SKM-1 treated with dmso at 0.1 percent for 144 hours (cell line): ENCODE measurements at regions not wholly inside any gene's neighbourhood (a gene's known extent, or its start where the extent isn't known, plus 50 kb on each side); places are given as distances from the start of the nearest gene placed in this dataset.
A peak's percentile ranks its signal among the peaks of the same experiment; 100 is the strongest.

Source experiments
- DNase-seq: peaks from one replicate; lab custom pipeline; 2025; ENCODE audit not compliant: unreplicated experiment; lab: John Stamatoyannopoulos, UW

DNA sequence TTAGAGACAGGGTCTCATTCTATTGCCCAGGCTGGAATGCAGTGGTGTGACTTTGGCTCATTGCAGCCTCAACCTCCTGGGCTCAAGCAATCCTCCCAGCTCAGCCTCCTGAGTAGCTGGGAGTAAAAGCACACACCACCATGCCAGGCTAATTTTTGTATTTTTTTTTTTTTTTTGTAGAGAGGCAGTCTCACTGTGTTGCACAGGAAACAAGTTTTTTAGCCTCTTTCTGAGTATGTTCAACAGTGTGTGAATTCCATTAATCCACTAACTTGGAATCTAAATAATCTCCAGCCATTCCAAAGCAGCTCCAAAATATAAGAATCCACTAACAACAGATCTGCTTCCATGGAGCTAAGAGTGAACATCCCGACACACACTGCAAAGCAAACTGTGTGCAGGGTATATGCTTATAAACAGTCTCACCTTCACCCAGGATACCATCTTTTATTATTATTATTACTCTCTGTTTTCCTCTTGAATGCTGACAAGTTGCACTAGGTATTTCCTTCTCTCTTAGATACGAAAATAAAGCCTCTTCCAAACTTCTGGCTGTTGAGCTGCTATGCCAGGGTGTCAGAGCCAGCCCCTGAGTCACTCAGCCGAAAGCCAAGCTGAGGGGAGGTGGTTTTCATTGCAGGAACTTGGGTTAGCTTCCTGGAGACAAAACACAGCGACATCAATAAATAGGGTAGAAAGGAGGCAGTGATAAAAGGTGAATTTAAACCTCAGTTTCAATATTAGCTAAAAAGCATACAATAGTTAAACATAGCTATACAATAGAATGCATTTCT is 264.9 kb downstream of the HIVEP2 start:
- no peak for DNase-seq

DNA sequence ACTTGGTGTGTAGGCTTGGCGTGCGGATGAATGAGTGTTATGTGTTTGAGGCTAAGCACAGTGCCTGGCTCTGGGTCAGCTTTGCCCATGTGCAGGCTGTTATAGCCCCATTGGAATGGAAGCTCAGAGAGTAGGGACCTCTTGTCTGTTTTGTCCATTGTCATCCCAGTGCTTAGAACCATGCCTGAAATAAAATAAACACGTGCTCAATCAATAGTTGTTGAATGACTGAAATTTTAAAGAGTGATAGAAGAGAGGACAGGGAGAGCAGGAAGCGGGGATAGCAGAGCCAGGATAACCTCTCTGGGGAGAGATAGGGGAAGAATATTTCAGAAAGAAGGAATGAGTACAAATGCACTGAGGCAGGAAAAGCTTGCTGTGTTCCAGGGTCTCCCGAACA is 263.9 kb downstream of the HIVEP2 start:
- no peak for DNase-seq

DNA sequence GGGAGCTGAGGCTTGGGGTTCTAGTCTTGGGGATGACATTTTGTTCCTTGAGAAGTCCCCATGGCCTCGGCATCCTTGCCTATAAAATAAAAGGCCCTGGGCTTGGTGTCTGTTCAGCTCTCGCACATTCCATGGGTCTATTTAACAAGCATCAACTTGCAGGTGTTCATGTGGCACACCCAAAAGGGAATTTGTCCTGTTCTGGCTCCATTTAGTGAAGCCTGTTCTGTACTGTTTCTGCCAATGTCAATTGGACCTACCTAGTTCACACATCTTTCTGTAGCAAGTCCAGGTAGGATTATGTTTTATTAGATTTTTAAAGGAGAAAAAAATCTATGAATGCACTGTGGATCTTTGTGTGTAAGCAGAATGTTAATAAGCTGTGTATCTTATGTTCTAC is 262.0 kb downstream of the HIVEP2 start:
- DNase-seq = no peak

DNA sequence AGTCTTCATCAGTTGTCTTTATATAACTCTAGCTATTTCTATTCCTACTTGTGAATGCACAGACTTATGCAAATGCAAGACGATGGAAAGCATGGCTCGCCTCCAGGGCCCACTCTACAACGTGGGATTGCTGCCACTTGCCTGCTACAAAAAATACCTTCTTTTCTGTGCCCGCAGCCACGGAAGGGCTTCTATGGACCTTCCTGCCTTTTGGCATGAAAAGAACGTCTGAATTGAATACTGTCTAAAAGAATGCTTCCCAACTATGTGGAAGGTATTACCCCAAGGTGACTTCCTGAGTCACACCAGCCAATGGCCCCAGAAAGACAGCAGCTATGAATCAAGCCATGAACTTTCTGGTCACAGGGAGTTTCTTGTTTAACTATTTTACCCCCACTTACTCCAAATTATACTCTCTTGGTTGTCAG is 261.2 kb downstream of the HIVEP2 start:
- DNase-seq = no peak

DNA sequence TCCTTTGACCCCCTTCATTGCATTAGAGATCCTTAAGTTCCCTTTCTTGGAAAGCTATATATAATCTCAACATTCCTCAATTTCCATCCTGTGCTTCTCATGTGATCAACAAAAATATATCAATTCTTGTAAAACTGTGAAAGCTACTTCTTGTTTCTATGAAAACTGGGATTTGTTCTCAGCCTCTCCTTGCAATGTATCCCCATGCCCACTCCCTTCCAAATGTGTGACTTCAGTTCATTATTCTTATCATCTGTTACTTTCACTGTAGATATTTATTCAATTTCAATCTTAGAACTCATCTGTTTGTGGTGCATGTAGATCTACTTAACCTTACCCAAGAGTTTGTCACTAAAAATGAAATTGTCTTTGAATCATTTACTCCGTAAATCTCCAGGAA is 260.6 kb downstream of the HIVEP2 start:
- DNase-seq = no peak

DNA sequence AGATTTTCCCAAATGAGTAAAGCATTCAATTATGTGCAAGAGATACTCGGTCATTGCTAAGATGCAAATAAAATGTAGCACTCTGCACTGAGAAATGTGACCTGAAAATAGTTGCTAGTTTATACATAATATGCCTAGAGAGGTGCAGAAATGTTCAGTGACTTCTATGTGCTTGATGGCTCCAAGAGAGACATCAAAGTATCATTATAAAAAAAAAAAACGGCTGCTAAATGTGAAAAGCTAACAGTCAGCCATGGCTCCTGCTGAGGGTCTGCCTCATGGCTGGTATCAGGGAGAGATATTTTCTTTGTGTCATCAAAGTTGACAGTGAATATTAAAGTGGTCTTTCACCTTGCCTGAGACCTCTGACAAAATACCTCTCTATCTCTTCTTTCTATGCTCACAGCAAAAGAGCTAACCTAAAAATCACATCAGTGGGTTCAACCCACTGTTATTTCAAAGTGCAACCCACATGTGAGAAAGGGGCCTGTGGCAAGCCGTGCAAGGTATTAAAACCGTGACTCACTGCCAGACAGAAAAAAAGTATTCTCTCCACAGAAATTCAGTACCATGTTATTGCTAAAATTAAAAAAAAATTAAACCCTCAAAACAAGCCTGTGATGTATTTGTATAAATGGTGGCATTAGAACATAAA is 259.0 kb downstream of the HIVEP2 start:
- no peak for DNase-seq

DNA sequence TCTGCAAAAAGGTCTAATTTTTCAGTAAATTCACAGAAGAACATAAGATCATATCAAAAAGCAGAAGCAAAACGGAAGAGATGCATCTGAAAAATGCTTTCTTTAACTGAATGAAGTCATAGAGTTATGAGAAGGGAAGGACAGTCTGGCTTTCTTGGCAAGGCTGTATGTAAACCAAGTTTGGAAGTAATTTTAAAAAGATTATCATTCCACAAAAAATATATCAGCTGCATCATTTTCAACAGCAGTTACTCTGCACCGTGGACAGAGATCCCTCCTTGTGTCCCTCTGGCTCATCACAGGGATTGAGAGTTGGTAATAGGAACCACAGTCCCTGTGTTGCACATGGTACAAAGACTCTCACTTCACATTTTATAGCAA is 258.5 kb downstream of the HIVEP2 start:
- DNase-seq = no peak

DNA sequence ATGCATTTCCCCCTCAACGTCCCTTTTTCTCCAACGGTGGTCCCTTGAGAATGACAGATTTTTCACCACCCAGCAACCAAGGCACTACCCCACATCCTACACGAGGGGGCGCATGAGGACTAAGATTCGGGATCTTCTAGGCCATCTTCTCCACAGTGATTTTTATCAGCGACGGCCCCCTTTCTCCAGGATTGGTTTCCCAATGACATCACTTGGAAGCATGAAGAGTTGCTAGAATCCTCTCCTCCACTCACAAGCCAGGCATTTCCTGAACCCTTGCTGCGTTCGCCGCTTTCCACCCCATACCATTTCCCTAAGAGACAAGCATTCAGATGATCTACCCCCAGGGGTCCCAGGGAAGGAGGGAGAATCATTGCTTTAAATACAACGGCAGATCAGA is 252.0 kb downstream of the HIVEP2 start:
- DNase-seq = peak; percentile 20

DNA sequence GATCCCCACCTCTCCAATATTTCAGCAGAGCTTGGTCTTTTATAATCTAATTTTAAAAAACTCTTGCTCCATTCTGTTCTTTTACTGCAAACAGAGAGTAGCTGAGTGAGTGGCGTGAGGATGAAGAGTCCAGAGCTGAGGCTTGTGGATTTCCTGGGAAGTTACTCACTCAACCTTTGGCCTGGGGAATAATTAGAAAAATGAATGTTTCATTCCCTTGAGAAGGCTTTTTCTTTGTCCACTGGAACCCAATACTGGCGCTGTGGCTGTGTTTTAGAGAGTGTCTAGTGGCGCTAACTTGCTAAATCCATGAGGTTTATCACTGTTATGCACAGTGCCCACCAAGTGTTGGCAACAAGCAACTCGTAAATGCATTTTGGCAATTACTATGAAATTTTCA is 251.5 kb downstream of the HIVEP2 start:
- no peak for DNase-seq

DNA sequence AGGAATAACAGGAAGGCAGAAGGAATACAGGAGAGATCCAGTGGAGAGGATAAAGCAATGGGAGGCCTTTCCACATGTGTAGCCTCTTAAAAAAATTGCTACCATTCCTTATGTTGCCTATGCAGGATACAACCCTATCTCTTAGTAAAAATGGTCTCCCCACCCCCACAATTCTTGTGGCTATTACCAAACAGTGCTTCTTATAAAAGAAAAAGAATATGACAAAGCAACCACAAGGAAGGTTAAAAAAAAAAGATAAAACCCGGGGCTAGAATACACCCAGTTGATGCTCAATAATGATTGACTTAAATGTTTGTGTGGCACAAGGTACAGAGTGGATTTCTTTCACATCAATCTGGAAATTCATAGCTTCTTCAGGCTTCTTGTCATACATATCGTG is 250.9 kb downstream of the HIVEP2 start:
- DNase-seq = no peak

DNA sequence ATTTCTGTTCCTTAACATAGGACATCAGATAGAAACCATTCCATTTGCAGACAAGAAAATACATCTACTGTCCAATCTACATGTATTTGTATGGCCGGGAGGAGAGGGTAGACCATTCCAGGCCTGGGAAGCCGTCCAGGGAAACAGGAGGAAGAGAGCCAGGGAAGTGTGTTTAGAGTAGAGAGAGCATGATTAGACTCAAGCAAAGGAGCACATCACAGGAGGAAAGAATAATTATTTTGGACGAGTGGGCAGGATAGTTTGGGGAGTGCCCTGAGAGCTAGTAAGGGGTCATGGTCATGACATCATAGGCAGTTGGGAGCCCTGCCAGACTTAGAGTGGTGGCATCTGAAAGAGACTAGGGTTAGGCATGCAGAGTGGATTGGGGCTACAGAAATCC is 250.0 kb downstream of the HIVEP2 start:
- no peak for DNase-seq

DNA sequence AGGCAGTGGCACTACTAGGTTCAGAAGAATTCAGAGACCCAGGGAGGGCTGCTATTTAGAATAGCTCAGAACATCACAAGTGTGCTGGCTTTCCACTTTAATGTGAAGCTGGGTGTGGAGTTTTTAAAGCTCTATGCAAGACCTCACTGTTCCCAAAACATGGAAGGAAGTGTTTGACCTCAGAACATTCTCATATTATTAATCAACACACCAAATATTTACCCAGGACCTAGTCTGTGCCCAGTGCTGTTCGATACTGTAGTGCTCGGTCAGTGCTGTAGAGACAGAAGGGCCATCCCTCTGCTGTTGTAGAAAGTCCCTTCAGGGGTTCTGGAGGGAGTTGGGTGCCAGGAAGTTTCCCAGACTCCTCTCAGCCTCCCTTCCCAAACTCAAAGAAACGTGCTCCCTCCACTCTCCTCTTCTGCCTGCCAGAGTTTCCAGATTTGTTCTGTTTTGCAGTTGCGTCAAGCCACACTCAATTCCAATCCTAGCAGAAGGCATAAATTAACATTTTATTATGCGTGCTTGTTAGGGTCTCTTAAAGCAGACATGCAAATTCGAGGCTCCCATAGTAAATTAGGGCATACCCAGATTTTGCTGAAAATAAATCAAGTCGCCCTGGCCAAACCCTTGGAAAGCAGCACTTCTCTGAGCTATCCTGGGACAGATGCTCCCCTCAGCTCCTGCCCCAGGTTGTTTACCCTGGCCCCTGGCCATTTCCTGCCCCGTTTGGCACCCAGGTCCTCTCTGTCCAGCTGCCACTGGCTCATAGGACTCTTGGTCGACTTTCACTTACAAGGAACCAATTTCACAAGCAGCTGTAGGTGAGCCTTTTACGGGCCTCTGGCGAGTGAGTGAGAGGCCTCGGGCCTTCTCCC is 248.6 kb downstream of the HIVEP2 start:
- DNase-seq = no peak

DNA sequence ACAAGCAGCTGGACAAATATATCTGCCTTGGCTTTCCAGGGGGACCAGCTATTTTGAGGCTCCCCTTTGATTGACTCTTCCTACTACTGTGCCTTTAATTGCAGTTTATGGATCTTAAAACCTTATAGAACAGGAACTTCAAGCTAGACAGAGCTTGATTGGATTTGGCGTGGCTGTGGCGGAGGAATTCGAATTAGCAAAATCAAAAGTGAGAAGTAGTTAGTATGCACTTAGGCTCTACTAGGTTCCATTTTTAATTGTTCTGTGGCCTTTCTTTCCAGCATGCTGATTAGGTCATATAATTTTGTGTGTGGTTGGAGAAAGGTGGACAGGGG is 248.0 kb downstream of the HIVEP2 start:
- no peak for DNase-seq

DNA sequence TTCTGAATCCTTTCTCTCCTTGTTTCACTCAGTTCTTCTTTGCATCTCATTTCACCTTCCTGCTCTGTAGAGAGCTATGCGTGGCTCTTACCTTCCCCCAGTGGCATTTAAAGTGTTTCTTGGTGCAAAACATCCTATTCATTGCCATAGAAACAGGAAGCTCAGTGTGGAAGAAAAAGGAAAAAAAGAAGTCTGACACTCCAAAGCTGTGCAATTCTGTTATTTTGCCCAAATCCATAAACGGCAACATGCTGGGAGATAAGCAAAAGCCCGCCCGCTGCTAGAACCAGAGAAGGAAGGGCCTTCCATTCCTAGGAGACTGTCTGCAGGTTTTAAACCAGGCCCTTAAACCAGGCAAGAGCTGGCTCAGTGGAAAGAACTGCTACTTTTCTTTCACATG is 247.1 kb downstream of the HIVEP2 start:
- no peak for DNase-seq

DNA sequence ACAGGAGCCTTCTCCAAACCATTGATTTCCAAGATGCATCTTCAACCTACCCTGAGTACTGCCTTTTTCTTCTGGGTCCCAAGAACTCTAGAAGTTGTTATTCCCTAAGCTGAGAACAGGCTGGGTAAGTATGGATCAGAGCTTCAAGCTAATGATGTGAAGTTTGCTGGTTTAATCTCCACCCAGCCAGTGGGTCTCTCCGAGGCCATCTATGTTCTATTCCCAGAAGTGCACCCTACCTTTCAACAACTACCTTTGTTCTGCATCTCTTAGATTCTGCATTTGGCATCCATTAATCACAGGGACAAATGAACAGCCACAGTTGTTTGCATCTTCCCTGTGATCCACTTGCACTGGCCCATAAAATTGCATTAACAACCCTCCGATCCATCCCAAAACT is 246.2 kb downstream of the HIVEP2 start:
- no peak for DNase-seq

DNA sequence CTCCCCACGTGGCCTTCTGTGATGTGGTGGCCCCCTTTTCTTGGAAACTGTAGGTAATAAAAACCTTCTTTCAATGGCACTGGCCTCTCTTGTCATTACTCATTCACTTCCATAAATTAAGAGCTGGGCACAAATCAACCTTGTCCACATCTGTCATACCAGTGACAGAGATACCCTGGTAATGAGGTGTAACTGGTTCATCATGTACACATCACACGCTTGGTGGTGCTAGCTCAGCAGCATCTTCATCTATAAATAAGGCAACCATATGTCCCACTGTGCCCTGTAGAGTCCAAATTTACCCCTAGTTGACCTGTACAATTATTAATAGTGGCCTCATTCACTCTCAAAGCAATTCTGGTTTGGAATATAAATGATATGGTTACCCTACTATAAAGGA is 245.6 kb downstream of the HIVEP2 start:
- DNase-seq = no peak

DNA sequence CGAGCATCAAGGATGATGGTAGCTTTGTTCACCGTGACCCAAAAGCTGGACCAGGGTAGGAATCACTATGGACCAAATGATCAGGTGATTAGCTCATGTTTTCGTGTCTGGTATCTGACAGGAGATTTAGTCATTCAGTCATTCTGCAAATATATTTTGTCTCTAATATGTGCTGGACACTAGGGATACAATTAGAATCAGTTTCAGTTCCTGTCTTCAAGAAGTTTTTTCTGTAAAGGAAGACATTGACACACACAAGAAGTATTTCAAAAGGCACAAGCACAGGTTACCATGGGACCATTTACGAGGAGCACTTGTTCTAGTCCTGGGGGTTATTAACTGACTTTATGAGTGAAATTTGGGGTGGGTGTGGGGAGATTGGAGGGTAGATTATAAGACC is 244.9 kb downstream of the HIVEP2 start:
- peak; percentile 33 for DNase-seq

DNA sequence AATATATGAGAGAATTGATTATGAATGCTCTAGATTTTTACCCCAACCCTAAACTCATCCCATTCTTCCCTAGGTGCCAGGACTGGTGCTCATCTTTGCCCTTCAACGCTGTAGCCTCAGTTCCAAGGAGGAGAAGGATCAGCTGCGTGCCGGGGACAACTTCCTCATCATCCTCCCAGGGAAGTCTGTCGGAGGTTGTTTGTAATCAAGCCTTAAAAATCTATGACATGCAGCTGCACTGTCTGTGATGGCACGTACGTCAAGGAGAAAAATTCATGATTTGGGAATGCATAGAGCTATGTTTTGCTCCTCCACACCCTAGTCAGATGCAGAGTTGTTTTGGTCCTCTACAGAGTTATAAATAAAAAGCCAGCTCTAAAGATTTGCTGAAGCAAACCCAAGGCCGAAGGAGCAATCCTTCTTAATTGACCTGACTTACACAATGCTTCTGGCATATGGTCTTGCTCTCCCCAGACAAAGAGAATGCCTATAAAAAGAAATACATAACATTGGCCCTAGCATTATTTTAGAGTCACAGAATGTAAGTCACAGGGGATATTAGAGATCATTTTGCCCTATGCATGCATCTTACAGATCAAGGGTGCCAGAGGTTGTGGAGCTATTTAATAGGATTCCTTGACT is 244.2 kb downstream of the HIVEP2 start:
- no peak for DNase-seq
